Naive thymus-derived CD8-positive, alpha-beta T cell (primary cell): ENCODE measurements at regions not wholly inside any gene's neighbourhood (a gene's known extent, or its start where the extent isn't known, plus 50 kb on each side); places are given as distances from the start of the nearest gene placed in this dataset.

Experiments used
- ATAC-seq, 2 donors: fragments of 150-1000 bp; cut with Tn5 transposase in 1 of 2; sonication (Bioruptor Pico), chemical (Tn5 transposase) in 1 of 2; 1 replicate in 1 of 2; 2 replicates in 1 of 2; pipeline ENCODE4 v1.10.0; 2021; ENCODE audit warnings: mild to moderate bottlenecking in 2 of 2, moderate library complexity in 2 of 2
- POLR2A ChIA-PET: fragments of 350-600 bp; sonication (Branson Sonifier 250); formaldehyde crosslinking; loops from one replicate; lab custom pipeline; 2021; ENCODE audit warnings: antibody characterized with exemption; lab: Charles Lee
- DNase-seq, 10 donors: peaks; one replicate each; pipeline versions ENCODE4 v3.0.0 to v3.0.0-alpha.2; 2020 to 2022
- H3K27ac Mint-ChIP-seq, 10 donors: one replicate each; pipeline ENCODE4 v1.8.0; 2020 to 2022; ENCODE audit warnings: mild to moderate bottlenecking in 10 of 10, mixed read lengths in 10 of 10, moderate library complexity in 4 of 10, inconsistent platforms in 1 of 10
- H3K27me3 Mint-ChIP-seq, 5 donors: one replicate each; pipeline ENCODE4 v1.8.0; 2021 to 2022; ENCODE audit warnings: mixed read lengths in 5 of 5
- H3K36me3 Mint-ChIP-seq, 3 donors: one replicate each; pipeline ENCODE4 v1.8.0; 2020 to 2022; ENCODE audit warnings: mixed read lengths in 3 of 3, mild to moderate bottlenecking in 2 of 3, inconsistent platforms in 1 of 3
- H3K4me1 Mint-ChIP-seq, 4 donors: one replicate each; pipeline ENCODE4 v1.8.0; 2021 to 2022; ENCODE audit warnings: mixed read lengths in 4 of 4
- H3K4me3 Mint-ChIP-seq, 10 donors: one replicate each; pipeline ENCODE4 v1.8.0; 2020 to 2022; ENCODE audit warnings: mild to moderate bottlenecking in 10 of 10, mixed read lengths in 10 of 10, moderate library complexity in 6 of 10, inconsistent platforms in 1 of 10
- H3K9me3 Mint-ChIP-seq, 9 donors: one replicate each; pipeline ENCODE4 v1.8.0; 2020 to 2022; ENCODE audit warnings: mixed read lengths in 9 of 9, mild to moderate bottlenecking in 3 of 9, inconsistent platforms in 1 of 9, moderate library complexity in 1 of 9

GRCh38 chr3:176765382-176765900 is 431.8 kb downstream of the TBL1XR1 start:
- H3K27me3 Mint-ChIP-seq: peaks cover 0 to 10% (median 3%) of the 10 kb centered on the region in 5 donors
- no peak overlapping the region for H3K4me3 Mint-ChIP-seq
- H3K4me1 Mint-ChIP-seq: no peaks in the 10 kb centered on the region
- peaks cover 7 to 30% (median 14%) of the 10 kb centered on the region in 9 donors for H3K9me3 Mint-ChIP-seq
- no peak overlapping the region for H3K27ac Mint-ChIP-seq
- POLR2A ChIA-PET: no interaction called here
- ATAC-seq (no peak), DNase-seq (no peak)
- peaks cover 0 to 7% (median 0%) of the 10 kb centered on the region in 3 donors for H3K36me3 Mint-ChIP-seq

GRCh38 chr3:176759815-176760506 is 437.3 kb downstream of the TBL1XR1 start:
- Mint-ChIP-seq H3K4me1 (no peaks in the 10 kb centered on the region), H3K9me3 (peaks cover 0 to 12% (median 2%) of the 10 kb centered on the region in 9 donors), H3K27ac (no peak overlapping the region), H3K36me3 (no peaks in the 10 kb centered on the region), H3K27me3 (peaks cover 0 to 8% (median 3%) of the 10 kb centered on the region in 5 donors), H3K4me3 (no peak overlapping the region)
- no peak for DNase-seq
- POLR2A ChIA-PET: no interaction called here
- ATAC-seq: no peak

- Mint-ChIP-seq H3K27me3 (peaks cover 0 to 18% (median 3%) of the 10 kb centered on the region in 5 donors), H3K4me3 (no peak overlapping the region)
- no peak for ATAC-seq
These were observed 439.9 kb downstream of the TBL1XR1 start for GRCh38 chr3:176757429-176757828.

GRCh38 chr3:176755977-176756376 is 441.3 kb downstream of the TBL1XR1 start:
- H3K4me3 Mint-ChIP-seq: no peak overlapping the region
- ATAC-seq (no peak), DNase-seq (no peak)
- H3K27ac Mint-ChIP-seq: no peak overlapping the region
- peaks cover 0 to 9% (median 0%) of the 10 kb centered on the region in 9 donors for H3K9me3 Mint-ChIP-seq
- no peaks in the 10 kb centered on the region for H3K36me3 Mint-ChIP-seq
- POLR2A ChIA-PET: no interaction called here
- H3K4me1 Mint-ChIP-seq: no peaks in the 10 kb centered on the region
- H3K27me3 Mint-ChIP-seq: peaks cover 0 to 19% (median 3%) of the 10 kb centered on the region in 5 donors

More at GRCh38 chr3:176757429-176757828, 439.9 kb downstream of the TBL1XR1 start:
- no peaks in the 10 kb centered on the region for H3K36me3 Mint-ChIP-seq
- H3K4me1 Mint-ChIP-seq: no peaks in the 10 kb centered on the region
- POLR2A ChIA-PET: no interaction called here
- peaks cover 0 to 6% (median 0%) of the 10 kb centered on the region in 9 donors for H3K9me3 Mint-ChIP-seq
- no peak overlapping the region for H3K27ac Mint-ChIP-seq
- DNase-seq: no peak

GRCh38 chr3:176755552-176755951 is 441.7 kb downstream of the TBL1XR1 start:
- H3K9me3 Mint-ChIP-seq: peaks cover 0 to 9% (median 0%) of the 10 kb centered on the region in 9 donors
- H3K27me3 Mint-ChIP-seq: peaks cover 0 to 19% (median 3%) of the 10 kb centered on the region in 5 donors
- DNase-seq (no peak), ATAC-seq (no peak)
- no peaks in the 10 kb centered on the region for H3K36me3 Mint-ChIP-seq
- H3K27ac Mint-ChIP-seq: no peak overlapping the region
- POLR2A ChIA-PET: no interaction called here
- no peaks in the 10 kb centered on the region for H3K4me1 Mint-ChIP-seq
- no peak overlapping the region for H3K4me3 Mint-ChIP-seq

- H3K27me3 Mint-ChIP-seq: peaks cover 0 to 2% (median 0%) of the 10 kb centered on the region in 5 donors
These were observed 455.6 kb downstream of the TBL1XR1 start for GRCh38 chr3:176741664-176742047.

GRCh38 chr3:176740906-176741663 is 456.2 kb downstream of the TBL1XR1 start:
- H3K27me3 Mint-ChIP-seq: peaks cover 0 to 4% (median 0%) of the 10 kb centered on the region in 5 donors
- no peaks in the 10 kb centered on the region for H3K4me1 Mint-ChIP-seq
- ATAC-seq: no peak
- no peak overlapping the region for H3K4me3 Mint-ChIP-seq
- no peak overlapping the region for H3K27ac Mint-ChIP-seq
- no peak for DNase-seq
- peaks cover 0 to 5% (median 0%) of the 10 kb centered on the region in 9 donors for H3K9me3 Mint-ChIP-seq
- POLR2A ChIA-PET: no interaction called here
- no peaks in the 10 kb centered on the region for H3K36me3 Mint-ChIP-seq

More at GRCh38 chr3:176741664-176742047, 455.6 kb downstream of the TBL1XR1 start:
- ATAC-seq (no peak), DNase-seq (no peak)
- no peaks in the 10 kb centered on the region for H3K36me3 Mint-ChIP-seq
- H3K4me1 Mint-ChIP-seq: no peaks in the 10 kb centered on the region
- H3K4me3 Mint-ChIP-seq: no peak overlapping the region
- POLR2A ChIA-PET: no interaction called here
- H3K9me3 Mint-ChIP-seq: no peaks in the 10 kb centered on the region
- no peak overlapping the region for H3K27ac Mint-ChIP-seq

GRCh38 chr3:176739159-176739558 is 458.1 kb downstream of the TBL1XR1 start:
- no peaks in the 10 kb centered on the region for H3K4me1 Mint-ChIP-seq
- no peak overlapping the region for H3K27ac Mint-ChIP-seq
- no peak overlapping the region for H3K4me3 Mint-ChIP-seq
- ATAC-seq: no peak
- no peaks in the 10 kb centered on the region for H3K36me3 Mint-ChIP-seq
- H3K9me3 Mint-ChIP-seq: peaks cover 0 to 8% (median 0%) of the 10 kb centered on the region in 9 donors
- H3K27me3 Mint-ChIP-seq: peaks cover 0 to 22% (median 2%) of the 10 kb centered on the region in 5 donors
- DNase-seq: no peak
- POLR2A ChIA-PET: no interaction called here

- H3K9me3 Mint-ChIP-seq: peaks cover 0 to 8% (median 1%) of the 10 kb centered on the region in 9 donors
- H3K4me1 Mint-ChIP-seq: no peaks in the 10 kb centered on the region
- ATAC-seq (no peak), DNase-seq (no peak)
- H3K36me3 Mint-ChIP-seq: no peaks in the 10 kb centered on the region
- H3K4me3 Mint-ChIP-seq: no peak overlapping the region
- H3K27me3 Mint-ChIP-seq: peaks cover 0 to 22% (median 2%) of the 10 kb centered on the region in 5 donors
- no peak overlapping the region for H3K27ac Mint-ChIP-seq
- POLR2A ChIA-PET: no interaction called here
These were observed 459.7 kb downstream of the TBL1XR1 start for GRCh38 chr3:176737480-176738110.

- no peak overlapping the region for H3K27ac Mint-ChIP-seq
- no peaks in the 10 kb centered on the region for H3K4me1 Mint-ChIP-seq
- H3K9me3 Mint-ChIP-seq: peaks cover 0 to 21% (median 5%) of the 10 kb centered on the region in 9 donors
- ATAC-seq (no peak), DNase-seq (no peak)
- POLR2A ChIA-PET: no interaction called here
- H3K36me3 Mint-ChIP-seq: no peaks in the 10 kb centered on the region
- no peak overlapping the region for H3K4me3 Mint-ChIP-seq
- peaks cover 0 to 22% (median 2%) of the 10 kb centered on the region in 5 donors for H3K27me3 Mint-ChIP-seq
These were observed 463.1 kb downstream of the TBL1XR1 start for GRCh38 chr3:176734146-176734545.

- Mint-ChIP-seq H3K27me3 (peaks cover 0 to 10% (median 2%) of the 10 kb centered on the region in 5 donors), H3K27ac (no peak overlapping the region), H3K4me1 (no peaks in the 10 kb centered on the region), H3K36me3 (no peaks in the 10 kb centered on the region), H3K9me3 (peaks cover 0 to 16% (median 2%) of the 10 kb centered on the region in 9 donors), H3K4me3 (no peak overlapping the region)
- POLR2A ChIA-PET: no interaction called here
- ATAC-seq: no peak
- DNase-seq: no peak
These were observed 472.9 kb downstream of the TBL1XR1 start for GRCh38 chr3:176724394-176724759.

- peaks cover 0 to 10% (median 2%) of the 10 kb centered on the region in 5 donors for H3K27me3 Mint-ChIP-seq
These were observed 473.4 kb downstream of the TBL1XR1 start for GRCh38 chr3:176723758-176724393.

More at GRCh38 chr3:176723758-176724393, 473.4 kb downstream of the TBL1XR1 start:
- Mint-ChIP-seq H3K36me3 (no peaks in the 10 kb centered on the region), H3K4me1 (no peaks in the 10 kb centered on the region), H3K4me3 (no peak overlapping the region), H3K9me3 (peaks cover 0 to 16% (median 2%) of the 10 kb centered on the region in 9 donors), H3K27ac (no peak overlapping the region)
- POLR2A ChIA-PET: no interaction called here
- ATAC-seq (no peak), DNase-seq (no peak)
